Liver (tissue), 7 donors: ENCODE measurements at regions not wholly inside any gene's neighbourhood (a gene's known extent, or its start where the extent isn't known, plus 50 kb on each side); places are given as distances from the start of the nearest gene placed in this dataset.
"Not testable (repeated sequence)": the region's sequence is repeated elsewhere in the genome, so short reads cannot be mapped to it uniquely, and the experiment has no call there.

Source experiments
- DNase-seq: peaks from one replicate; pipeline ENCODE4 v3.0.0-alpha.2; 2017; ENCODE audit warnings: low spot score
- H3K27ac ChIP-seq, 2 donors: one replicate each; pipeline ENCODE4 v1.7.0; 2013; ENCODE audit warnings: inconsistent platforms in 2 of 2, low read length in 2 of 2, control low read depth in 1 of 2, low read depth in 1 of 2, mild to moderate bottlenecking in 1 of 2
- H3K27me3 ChIP-seq, 4 donors: one replicate each; pipeline versions ENCODE4 v1.6.1 to v1.7.0; 2013; ENCODE audit warnings: low read length in 3 of 4, inconsistent platforms in 1 of 4, mild to moderate bottlenecking in 1 of 4, moderate library complexity in 1 of 4; ENCODE audit not compliant: control insufficient read depth in 4 of 4, insufficient read depth in 4 of 4
- H3K36me3 ChIP-seq, 4 donors: one replicate each; pipeline versions ENCODE4 v1.6.1 to v1.7.0; 2013; ENCODE audit warnings: low read length in 3 of 4, mild to moderate bottlenecking in 3 of 4, low read depth in 1 of 4, moderate library complexity in 1 of 4; ENCODE audit not compliant: control insufficient read depth in 4 of 4, insufficient read depth in 3 of 4
- H3K4me1 ChIP-seq, 4 donors: one replicate each; pipeline versions ENCODE4 v1.6.1 to v1.7.0; 2013; ENCODE audit warnings: low read length in 3 of 4, mild to moderate bottlenecking in 3 of 4, moderate library complexity in 1 of 4; ENCODE audit not compliant: control insufficient read depth in 4 of 4, insufficient read depth in 4 of 4
- H3K4me3 ChIP-seq, 3 donors: one replicate each; pipeline versions ENCODE4 v1.6.1 to v1.7.0; 2013; ENCODE audit warnings: low read length in 3 of 3, control low read depth in 1 of 3, low read depth in 1 of 3, mild to moderate bottlenecking in 1 of 3
- H3K9ac ChIP-seq, 2 donors: one replicate each; pipeline ENCODE4 v1.7.0; 2013; ENCODE audit warnings: low read length in 2 of 2, mild to moderate bottlenecking in 2 of 2, moderate library complexity in 2 of 2, control low read depth in 1 of 2, low read depth in 1 of 2
- H3K9me3 ChIP-seq, 4 donors: one replicate each; pipeline versions ENCODE4 v1.6.1 to v1.7.0; 2013; ENCODE audit warnings: low read length in 3 of 4; ENCODE audit not compliant: control insufficient read depth in 4 of 4
- FOXA2 ChIP-seq: IDR thresholded peaks from 2 replicates; pipeline ENCODE4 v1.6.1; 2016; ENCODE audit warnings: antibody characterized with exemption
- HNF4A ChIP-seq, 2 donors: conservative IDR thresholded peaks; 2 replicates each; pipeline ENCODE4 v1.6.1; 2016; ENCODE audit warnings: antibody characterized with exemption in 2 of 2, mild to moderate bottlenecking in 2 of 2
- HNF4G ChIP-seq: IDR thresholded peaks from 2 replicates; pipeline ENCODE4 v1.6.1; 2016; ENCODE audit warnings: antibody characterized with exemption
- RAD21 ChIP-seq, 2 donors: IDR thresholded peaks; 2 replicates each; pipeline ENCODE4 v1.6.1; 2016; ENCODE audit warnings: antibody characterized with exemption in 2 of 2, mild to moderate bottlenecking in 2 of 2
- RXRA ChIP-seq, 2 donors: IDR thresholded peaks; 2 replicates each; pipeline ENCODE4 v1.6.1; 2017 to 2018; ENCODE audit warnings: antibody characterized with exemption in 2 of 2, mild to moderate bottlenecking in 1 of 2
- WGBS: extraction: QIAGEN DNeasy Blood & Tissue Kit; methylation state at CpG from one replicate; pipeline ENCODE4 v1.1.7; 2013; 5-methylcytosine and 5-hydroxymethylcytosine counted together
- TF ChIP-seq, protein P1 (sequence below): IDR thresholded peaks from 2 replicates; pipeline ENCODE4 v1.6.1; 2016; ENCODE audit warnings: antibody characterized with exemption
- TF ChIP-seq, protein P2 (sequence below): IDR thresholded peaks from 2 replicates; pipeline ENCODE4 v1.6.1; 2016; ENCODE audit warnings: antibody characterized with exemption
- TF ChIP-seq, protein P3 (sequence below): IDR thresholded peaks from 2 replicates; pipeline ENCODE4 v1.6.1; 2016; ENCODE audit warnings: antibody characterized with exemption, mild to moderate bottlenecking
- donor health status: healthy.
- donor health status: healthy.
- donor health status: healthy.
- donor health status: healthy.

DNA sequence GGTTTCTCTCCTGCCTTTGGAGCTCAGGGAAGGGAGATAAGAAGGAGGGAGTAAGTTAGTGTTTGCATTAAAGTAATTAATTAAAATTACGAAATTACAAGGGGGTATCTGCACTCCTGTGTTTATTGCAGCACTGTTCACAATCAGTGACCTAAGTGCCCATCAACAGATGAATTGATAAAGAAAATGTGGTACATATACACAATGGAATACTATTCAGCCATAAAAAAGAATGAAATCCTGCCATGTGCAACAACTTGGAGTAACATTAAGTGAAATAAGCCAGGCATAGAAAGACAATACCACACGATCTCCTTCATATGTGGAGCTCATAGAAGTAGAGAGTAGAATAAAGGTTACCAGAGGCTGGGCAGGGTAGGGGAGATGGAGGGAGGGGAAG lies 202.0 kb downstream of the SHQ1 start:
- WGBS = 71% methylated on average over 2 of the region's 2 CpGs
- TF ChIP-seq RAD21 (IDR thresholded peaks at IDR 0.05) (no peak), RXRA (IDR thresholded peaks at IDR 0.05) (no peak), FOXA2 (no peak), HNF4A (conservative IDR thresholded peaks at IDR 0.05) (no peak)
- TF ChIP-seq, protein P1, sequence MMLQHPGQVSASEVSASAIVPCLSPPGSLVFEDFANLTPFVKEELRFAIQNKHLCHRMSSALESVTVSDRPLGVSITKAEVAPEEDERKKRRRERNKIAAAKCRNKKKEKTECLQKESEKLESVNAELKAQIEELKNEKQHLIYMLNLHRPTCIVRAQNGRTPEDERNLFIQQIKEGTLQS = no peak
- no peak overlapping the region for H3K4me3 ChIP-seq
- no peaks in the 10 kb centered on the region for H3K27me3 ChIP-seq
- H3K9ac ChIP-seq = no peak overlapping the region
- H3K27ac ChIP-seq = no peak overlapping the region
- H3K4me1 ChIP-seq = no peaks in the 10 kb centered on the region
- no peaks in the 10 kb centered on the region for H3K9me3 ChIP-seq
- no peaks in the 10 kb centered on the region for H3K36me3 ChIP-seq
- no peak for DNase-seq

DNA sequence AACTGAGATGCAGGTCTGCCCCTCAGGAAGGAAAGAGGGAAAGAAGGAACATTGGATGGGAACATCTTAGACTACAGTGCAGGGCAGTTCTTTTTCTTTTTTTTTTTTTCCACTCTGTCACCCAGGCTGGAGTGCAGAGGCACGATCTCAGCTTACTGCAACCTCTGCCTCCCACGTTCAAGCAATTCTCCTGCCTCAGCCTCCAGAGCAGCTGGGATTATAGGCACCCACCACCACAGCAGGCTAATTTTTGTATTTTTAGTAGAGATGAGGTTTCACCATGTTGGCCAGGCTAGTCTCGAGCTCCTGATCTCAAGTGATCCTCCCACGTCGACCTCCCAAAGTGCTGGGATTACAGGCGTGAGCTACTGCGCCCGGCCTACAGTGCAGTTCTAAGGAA lies 204.6 kb downstream of the SHQ1 start:
- H3K9me3 ChIP-seq, H3K27ac ChIP-seq, H3K27me3 ChIP-seq, H3K9ac ChIP-seq, H3K4me3 ChIP-seq, DNase-seq, H3K4me1 ChIP-seq, H3K36me3 ChIP-seq: not testable (repeated sequence)
- WGBS = 95% methylated on average over 8 of the region's 8 CpGs

DNA sequence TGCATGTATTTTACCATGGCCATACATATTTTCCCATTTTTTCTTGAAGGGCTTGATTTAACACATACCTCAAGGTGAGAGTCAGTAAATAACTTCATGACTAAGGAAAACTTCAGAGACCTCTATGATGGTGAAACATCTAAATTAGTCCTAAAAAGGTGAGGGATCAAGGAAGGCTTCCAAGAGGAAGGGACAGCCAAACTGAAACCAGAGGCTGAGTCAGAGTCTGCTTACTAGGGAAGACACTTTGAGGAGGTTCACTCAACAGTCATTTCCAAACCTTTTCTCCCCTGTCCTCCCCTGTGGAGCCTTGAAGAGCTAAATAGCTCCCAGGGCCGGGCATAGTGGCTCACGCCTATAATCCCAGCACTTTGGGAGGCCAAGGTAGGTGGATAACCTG lies 206.6 kb downstream of the SHQ1 start:
- TF ChIP-seq, protein P2, sequence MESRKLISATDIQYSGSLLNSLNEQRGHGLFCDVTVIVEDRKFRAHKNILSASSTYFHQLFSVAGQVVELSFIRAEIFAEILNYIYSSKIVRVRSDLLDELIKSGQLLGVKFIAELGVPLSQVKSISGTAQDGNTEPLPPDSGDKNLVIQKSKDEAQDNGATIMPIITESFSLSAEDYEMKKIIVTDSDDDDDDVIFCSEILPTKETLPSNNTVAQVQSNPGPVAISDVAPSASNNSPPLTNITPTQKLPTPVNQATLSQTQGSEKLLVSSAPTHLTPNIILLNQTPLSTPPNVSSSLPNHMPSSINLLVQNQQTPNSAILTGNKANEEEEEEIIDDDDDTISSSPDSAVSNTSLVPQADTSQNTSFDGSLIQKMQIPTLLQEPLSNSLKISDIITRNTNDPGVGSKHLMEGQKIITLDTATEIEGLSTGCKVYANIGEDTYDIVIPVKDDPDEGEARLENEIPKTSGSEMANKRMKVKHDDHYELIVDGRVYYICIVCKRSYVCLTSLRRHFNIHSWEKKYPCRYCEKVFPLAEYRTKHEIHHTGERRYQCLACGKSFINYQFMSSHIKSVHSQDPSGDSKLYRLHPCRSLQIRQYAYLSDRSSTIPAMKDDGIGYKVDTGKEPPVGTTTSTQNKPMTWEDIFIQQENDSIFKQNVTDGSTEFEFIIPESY = no peak
- TF ChIP-seq HNF4G = no peak
- TF ChIP-seq HNF4A (conservative IDR thresholded peaks at IDR 0.05) = no peak
- TF ChIP-seq, protein P3, sequence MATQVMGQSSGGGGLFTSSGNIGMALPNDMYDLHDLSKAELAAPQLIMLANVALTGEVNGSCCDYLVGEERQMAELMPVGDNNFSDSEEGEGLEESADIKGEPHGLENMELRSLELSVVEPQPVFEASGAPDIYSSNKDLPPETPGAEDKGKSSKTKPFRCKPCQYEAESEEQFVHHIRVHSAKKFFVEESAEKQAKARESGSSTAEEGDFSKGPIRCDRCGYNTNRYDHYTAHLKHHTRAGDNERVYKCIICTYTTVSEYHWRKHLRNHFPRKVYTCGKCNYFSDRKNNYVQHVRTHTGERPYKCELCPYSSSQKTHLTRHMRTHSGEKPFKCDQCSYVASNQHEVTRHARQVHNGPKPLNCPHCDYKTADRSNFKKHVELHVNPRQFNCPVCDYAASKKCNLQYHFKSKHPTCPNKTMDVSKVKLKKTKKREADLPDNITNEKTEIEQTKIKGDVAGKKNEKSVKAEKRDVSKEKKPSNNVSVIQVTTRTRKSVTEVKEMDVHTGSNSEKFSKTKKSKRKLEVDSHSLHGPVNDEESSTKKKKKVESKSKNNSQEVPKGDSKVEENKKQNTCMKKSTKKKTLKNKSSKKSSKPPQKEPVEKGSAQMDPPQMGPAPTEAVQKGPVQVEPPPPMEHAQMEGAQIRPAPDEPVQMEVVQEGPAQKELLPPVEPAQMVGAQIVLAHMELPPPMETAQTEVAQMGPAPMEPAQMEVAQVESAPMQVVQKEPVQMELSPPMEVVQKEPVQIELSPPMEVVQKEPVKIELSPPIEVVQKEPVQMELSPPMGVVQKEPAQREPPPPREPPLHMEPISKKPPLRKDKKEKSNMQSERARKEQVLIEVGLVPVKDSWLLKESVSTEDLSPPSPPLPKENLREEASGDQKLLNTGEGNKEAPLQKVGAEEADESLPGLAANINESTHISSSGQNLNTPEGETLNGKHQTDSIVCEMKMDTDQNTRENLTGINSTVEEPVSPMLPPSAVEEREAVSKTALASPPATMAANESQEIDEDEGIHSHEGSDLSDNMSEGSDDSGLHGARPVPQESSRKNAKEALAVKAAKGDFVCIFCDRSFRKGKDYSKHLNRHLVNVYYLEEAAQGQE = no peak
- TF ChIP-seq FOXA2 = no peak
- H3K27me3 ChIP-seq = no peaks in the 10 kb centered on the region
- no peaks in the 10 kb centered on the region for H3K36me3 ChIP-seq
- H3K9ac ChIP-seq = no peak overlapping the region
- no peak overlapping the region for H3K4me3 ChIP-seq
- no peak overlapping the region for H3K27ac ChIP-seq
- H3K9me3 ChIP-seq = no peaks in the 10 kb centered on the region
- no peak for DNase-seq
- H3K4me1 ChIP-seq = no peaks in the 10 kb centered on the region
- 91% methylated on average over 2 of the region's 2 CpGs for WGBS
